WERI-Rb-1 (cell line): ENCODE measurements at regions not wholly inside any gene's neighbourhood (a gene's known extent, or its start where the extent isn't known, plus 50 kb on each side); places are given as distances from the start of the nearest gene placed in this dataset.

Source experiments
- DNase-seq: peaks from one replicate; pipeline ENCODE4 v3.0.0-alpha.2; 2020
- H3K27ac ChIP-seq: fragments of 250-450 bp; sonication (Bioruptor Pico); 2 replicates; pipeline ENCODE4 v1.5.1; 2020; ENCODE audit warnings: mild to moderate bottlenecking, moderate library complexity
- H3K27me3 ChIP-seq: fragments of 250-450 bp; sonication (Bioruptor Pico); 2 replicates; pipeline ENCODE4 v1.5.1; 2021; ENCODE audit warnings: mild to moderate bottlenecking, low read depth, moderate library complexity; ENCODE audit not compliant: insufficient read depth, severe bottlenecking
- H3K36me3 ChIP-seq: fragments of 250-450 bp; sonication (Bioruptor Pico); 2 replicates; pipeline ENCODE4 v1.5.1; 2020; ENCODE audit warnings: mild to moderate bottlenecking, moderate library complexity
- H3K4me3 ChIP-seq: 2 replicates; pipeline ENCODE4 v1.5.1; 2011; ENCODE audit warnings: low read depth, mild to moderate bottlenecking, control low read depth, low read length
- H3K9me3 ChIP-seq: fragments of 250-450 bp; sonication (Bioruptor Pico); 2 replicates; pipeline ENCODE4 v1.5.1; 2021; ENCODE audit warnings: mild to moderate bottlenecking, moderate library complexity; ENCODE audit not compliant: severe bottlenecking
- TF ChIP-seq, protein P1 (sequence below): IDR thresholded peaks from 2 replicates; pipeline ENCODE4 v1.5.1; 2011; ENCODE audit warnings: low read depth, mild to moderate bottlenecking, control low read depth, inconsistent platforms, low read length

GRCh38 chr10:105347487-105347886, 706.4 kb downstream of the SORCS3 start:
- DNase-seq, result no peak
- H3K9me3 ChIP-seq, result no peaks in the 10 kb centered on the region
- H3K27ac ChIP-seq, result no peak overlapping the region
- H3K4me3 ChIP-seq, result no peak overlapping the region
- TF ChIP-seq, protein P1, sequence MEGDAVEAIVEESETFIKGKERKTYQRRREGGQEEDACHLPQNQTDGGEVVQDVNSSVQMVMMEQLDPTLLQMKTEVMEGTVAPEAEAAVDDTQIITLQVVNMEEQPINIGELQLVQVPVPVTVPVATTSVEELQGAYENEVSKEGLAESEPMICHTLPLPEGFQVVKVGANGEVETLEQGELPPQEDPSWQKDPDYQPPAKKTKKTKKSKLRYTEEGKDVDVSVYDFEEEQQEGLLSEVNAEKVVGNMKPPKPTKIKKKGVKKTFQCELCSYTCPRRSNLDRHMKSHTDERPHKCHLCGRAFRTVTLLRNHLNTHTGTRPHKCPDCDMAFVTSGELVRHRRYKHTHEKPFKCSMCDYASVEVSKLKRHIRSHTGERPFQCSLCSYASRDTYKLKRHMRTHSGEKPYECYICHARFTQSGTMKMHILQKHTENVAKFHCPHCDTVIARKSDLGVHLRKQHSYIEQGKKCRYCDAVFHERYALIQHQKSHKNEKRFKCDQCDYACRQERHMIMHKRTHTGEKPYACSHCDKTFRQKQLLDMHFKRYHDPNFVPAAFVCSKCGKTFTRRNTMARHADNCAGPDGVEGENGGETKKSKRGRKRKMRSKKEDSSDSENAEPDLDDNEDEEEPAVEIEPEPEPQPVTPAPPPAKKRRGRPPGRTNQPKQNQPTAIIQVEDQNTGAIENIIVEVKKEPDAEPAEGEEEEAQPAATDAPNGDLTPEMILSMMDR, result no peak
- no peaks in the 10 kb centered on the region for H3K36me3 ChIP-seq
- no peaks in the 10 kb centered on the region for H3K27me3 ChIP-seq

DNA sequence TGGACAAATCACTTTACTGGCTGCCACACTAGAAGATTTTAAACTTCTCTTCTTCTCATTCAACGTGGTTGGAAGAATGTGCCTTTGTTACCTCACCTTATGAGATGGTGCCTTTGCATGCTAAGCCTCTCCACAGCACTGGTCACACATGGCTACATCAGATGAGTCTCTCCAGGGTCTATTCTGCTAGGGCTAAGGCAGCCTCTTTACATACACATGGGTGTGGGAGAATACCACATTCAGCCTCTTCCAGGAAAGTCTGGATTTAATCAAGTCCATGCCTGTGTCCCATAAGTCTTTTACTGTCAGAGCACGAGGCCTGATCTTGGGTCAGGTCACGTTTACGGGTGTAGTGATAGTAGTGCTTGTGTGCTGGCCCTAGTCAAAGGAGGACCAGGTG, 701.5 kb downstream of the SORCS3 start:
- H3K4me3 ChIP-seq, result no peak overlapping the region
- no peaks in the 10 kb centered on the region for H3K36me3 ChIP-seq
- TF ChIP-seq, protein P1, result no peak
- no peaks in the 10 kb centered on the region for H3K9me3 ChIP-seq
- no peak for DNase-seq
- no peaks in the 10 kb centered on the region for H3K27me3 ChIP-seq
- H3K27ac ChIP-seq, result no peak overlapping the region

GRCh38 chr10:105339669-105340068, 698.6 kb downstream of the SORCS3 start:
- H3K9me3 ChIP-seq, result no peaks in the 10 kb centered on the region

GRCh38 chr10:105328503-105329133, 687.5 kb downstream of the SORCS3 start:
- TF ChIP-seq, protein P1, result no peak
- no peaks in the 10 kb centered on the region for H3K36me3 ChIP-seq
- DNase-seq, result no peak
- no peaks in the 10 kb centered on the region for H3K27me3 ChIP-seq
- no peaks in the 10 kb centered on the region for H3K9me3 ChIP-seq
- H3K27ac ChIP-seq, result no peak overlapping the region
- H3K4me3 ChIP-seq, result no peak overlapping the region

More at GRCh38 chr10:105339669-105340068, 698.6 kb downstream of the SORCS3 start:
- TF ChIP-seq, protein P1, result no peak
- H3K27me3 ChIP-seq, result no peaks in the 10 kb centered on the region
- no peak for DNase-seq
- H3K27ac ChIP-seq, result no peak overlapping the region
- no peaks in the 10 kb centered on the region for H3K36me3 ChIP-seq
- H3K4me3 ChIP-seq, result no peak overlapping the region
